ENCODE measurements at regions not wholly inside any gene's neighbourhood (a gene's known extent, or its start where the extent isn't known, plus 50 kb on each side); places are given as distances from the start of the nearest gene placed in this dataset.

- TF ChIP-seq, protein P1, sequence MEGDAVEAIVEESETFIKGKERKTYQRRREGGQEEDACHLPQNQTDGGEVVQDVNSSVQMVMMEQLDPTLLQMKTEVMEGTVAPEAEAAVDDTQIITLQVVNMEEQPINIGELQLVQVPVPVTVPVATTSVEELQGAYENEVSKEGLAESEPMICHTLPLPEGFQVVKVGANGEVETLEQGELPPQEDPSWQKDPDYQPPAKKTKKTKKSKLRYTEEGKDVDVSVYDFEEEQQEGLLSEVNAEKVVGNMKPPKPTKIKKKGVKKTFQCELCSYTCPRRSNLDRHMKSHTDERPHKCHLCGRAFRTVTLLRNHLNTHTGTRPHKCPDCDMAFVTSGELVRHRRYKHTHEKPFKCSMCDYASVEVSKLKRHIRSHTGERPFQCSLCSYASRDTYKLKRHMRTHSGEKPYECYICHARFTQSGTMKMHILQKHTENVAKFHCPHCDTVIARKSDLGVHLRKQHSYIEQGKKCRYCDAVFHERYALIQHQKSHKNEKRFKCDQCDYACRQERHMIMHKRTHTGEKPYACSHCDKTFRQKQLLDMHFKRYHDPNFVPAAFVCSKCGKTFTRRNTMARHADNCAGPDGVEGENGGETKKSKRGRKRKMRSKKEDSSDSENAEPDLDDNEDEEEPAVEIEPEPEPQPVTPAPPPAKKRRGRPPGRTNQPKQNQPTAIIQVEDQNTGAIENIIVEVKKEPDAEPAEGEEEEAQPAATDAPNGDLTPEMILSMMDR (IDR thresholded peaks at IDR 0.05) = no peak
- no peak for TF ChIP-seq POLR2AphosphoS5 (IDR thresholded peaks at IDR 0.05)
These were observed 93.0 kb upstream of the PLS3 start for GRCh38 chrX:115467961-115468360.

All from upper lobe of left lung (tissue), 4 donors.